ENCODE measurements at regions not wholly inside any gene's neighbourhood (a gene's known extent, or its start where the extent isn't known, plus 50 kb on each side); places are given as distances from the start of the nearest gene placed in this dataset.

DNA sequence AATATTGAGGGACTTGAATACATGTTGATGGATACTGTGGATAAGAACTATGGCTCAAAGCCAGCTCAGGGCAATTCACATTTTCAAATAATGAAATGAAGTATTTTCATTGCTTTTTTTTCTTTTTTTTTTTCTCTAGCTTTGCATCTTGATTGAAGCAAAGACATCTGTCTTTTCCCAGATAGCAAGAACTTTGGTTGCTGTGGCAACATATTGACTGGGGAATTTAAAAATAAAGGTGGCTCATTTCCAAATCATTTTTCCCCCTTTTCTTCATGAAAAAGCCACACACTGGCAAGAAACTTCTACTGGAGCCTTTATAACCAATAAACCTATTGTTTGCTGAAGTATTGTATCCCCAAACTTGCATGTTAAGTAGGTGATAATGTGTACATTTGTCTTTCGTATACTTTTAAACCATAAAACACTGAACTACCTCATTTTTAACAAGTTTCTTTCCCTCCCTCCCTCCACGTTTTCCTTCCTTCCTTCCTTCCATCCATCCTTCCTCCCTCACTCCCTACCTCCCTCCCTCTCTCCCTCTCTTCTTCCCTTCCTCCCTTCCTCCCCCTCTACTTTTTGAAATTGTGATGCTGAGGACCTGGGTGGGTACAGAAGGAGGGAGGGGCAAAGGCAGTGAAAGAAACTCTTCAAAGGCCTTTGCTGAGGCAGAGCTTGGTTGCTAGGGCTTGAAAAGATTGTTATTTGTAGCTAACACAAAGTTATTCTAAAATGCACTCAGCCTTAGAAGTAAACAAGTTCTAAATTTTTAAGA lies 343.5 kb upstream of the SPRY2 start:
- TF ChIP-seq CTCF (IDR thresholded peaks at IDR 0.05; ENCODE audit: poor library complexity, severe bottlenecking) (no peak), MXI1 (conservative IDR thresholded peaks at IDR 0.05; ENCODE audit: poor library complexity, severe bottlenecking) (no peak), TAF1 (IDR thresholded peaks at IDR 0.05; ENCODE audit: low read depth) (no peak), EZH2 (IDR thresholded peaks at IDR 0.05; ENCODE audit: borderline replicate concordance, insufficient read depth, low read length, poor library complexity, severe bottlenecking) (no peak), POLR2AphosphoS5 (IDR thresholded peaks at IDR 0.05) (no peak)
- TF ChIP-seq, protein P1, sequence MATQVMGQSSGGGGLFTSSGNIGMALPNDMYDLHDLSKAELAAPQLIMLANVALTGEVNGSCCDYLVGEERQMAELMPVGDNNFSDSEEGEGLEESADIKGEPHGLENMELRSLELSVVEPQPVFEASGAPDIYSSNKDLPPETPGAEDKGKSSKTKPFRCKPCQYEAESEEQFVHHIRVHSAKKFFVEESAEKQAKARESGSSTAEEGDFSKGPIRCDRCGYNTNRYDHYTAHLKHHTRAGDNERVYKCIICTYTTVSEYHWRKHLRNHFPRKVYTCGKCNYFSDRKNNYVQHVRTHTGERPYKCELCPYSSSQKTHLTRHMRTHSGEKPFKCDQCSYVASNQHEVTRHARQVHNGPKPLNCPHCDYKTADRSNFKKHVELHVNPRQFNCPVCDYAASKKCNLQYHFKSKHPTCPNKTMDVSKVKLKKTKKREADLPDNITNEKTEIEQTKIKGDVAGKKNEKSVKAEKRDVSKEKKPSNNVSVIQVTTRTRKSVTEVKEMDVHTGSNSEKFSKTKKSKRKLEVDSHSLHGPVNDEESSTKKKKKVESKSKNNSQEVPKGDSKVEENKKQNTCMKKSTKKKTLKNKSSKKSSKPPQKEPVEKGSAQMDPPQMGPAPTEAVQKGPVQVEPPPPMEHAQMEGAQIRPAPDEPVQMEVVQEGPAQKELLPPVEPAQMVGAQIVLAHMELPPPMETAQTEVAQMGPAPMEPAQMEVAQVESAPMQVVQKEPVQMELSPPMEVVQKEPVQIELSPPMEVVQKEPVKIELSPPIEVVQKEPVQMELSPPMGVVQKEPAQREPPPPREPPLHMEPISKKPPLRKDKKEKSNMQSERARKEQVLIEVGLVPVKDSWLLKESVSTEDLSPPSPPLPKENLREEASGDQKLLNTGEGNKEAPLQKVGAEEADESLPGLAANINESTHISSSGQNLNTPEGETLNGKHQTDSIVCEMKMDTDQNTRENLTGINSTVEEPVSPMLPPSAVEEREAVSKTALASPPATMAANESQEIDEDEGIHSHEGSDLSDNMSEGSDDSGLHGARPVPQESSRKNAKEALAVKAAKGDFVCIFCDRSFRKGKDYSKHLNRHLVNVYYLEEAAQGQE (IDR thresholded peaks at IDR 0.05; ENCODE audit: borderline replicate concordance) = no peak
